Stimulated activated naive CD8-positive, alpha-beta T cell treated with anti-CD3 and anti-CD28 coated beads, Interleukin-15, Interleukin-2, amounts not matched to agents 100 ng/mL and 50 ng/mL, for 24 hours (primary cell): ENCODE measurements at regions not wholly inside any gene's neighbourhood (a gene's known extent, or its start where the extent isn't known, plus 50 kb on each side); places are given as distances from the start of the nearest gene placed in this dataset.
"Not testable (repeated sequence)": the region's sequence is repeated elsewhere in the genome, so short reads cannot be mapped to it uniquely, and the experiment has no call there.

Source experiments
- H3K27ac Mint-ChIP-seq: one replicate; pipeline ENCODE4 v1.8.0; 2021; ENCODE audit warnings: mild to moderate bottlenecking, mixed read lengths
- H3K27me3 Mint-ChIP-seq: one replicate; pipeline ENCODE4 v1.8.0; 2021; ENCODE audit warnings: mixed read lengths
- H3K36me3 Mint-ChIP-seq: one replicate; pipeline ENCODE4 v1.8.0; 2021; ENCODE audit warnings: low read depth, mixed read lengths
- H3K4me1 Mint-ChIP-seq: one replicate; pipeline ENCODE4 v1.8.0; 2021; ENCODE audit warnings: low read depth, mixed read lengths
- H3K4me3 Mint-ChIP-seq: one replicate; pipeline ENCODE4 v1.8.0; 2021; ENCODE audit warnings: mild to moderate bottlenecking, mixed read lengths
- H3K9me3 Mint-ChIP-seq: one replicate; pipeline ENCODE4 v1.8.0; 2021; ENCODE audit warnings: mixed read lengths

GRCh38 chr1:20410503-20410902 lies 75.5 kb downstream of the CAMK2N1 start:
- Mint-ChIP-seq H3K9me3 (no peaks in the 10 kb centered on the region), H3K27me3 (peaks cover 27% of the 10 kb centered on the region), H3K27ac (no peak overlapping the region), H3K4me1 (no peaks in the 10 kb centered on the region), H3K4me3 (no peak overlapping the region), H3K36me3 (no peaks in the 10 kb centered on the region)

GRCh38 chr1:20409971-20410370 lies 76.0 kb downstream of the CAMK2N1 start:
- Mint-ChIP-seq H3K4me1 (no peaks in the 10 kb centered on the region), H3K27me3 (peaks cover 30% of the 10 kb centered on the region), H3K27ac (no peak overlapping the region), H3K9me3 (no peaks in the 10 kb centered on the region), H3K36me3 (no peaks in the 10 kb centered on the region), H3K4me3 (no peak overlapping the region)

GRCh38 chr1:20409012-20409411 lies 77.0 kb downstream of the CAMK2N1 start:
- H3K4me3 Mint-ChIP-seq = no peak overlapping the region
- no peaks in the 10 kb centered on the region for H3K36me3 Mint-ChIP-seq
- H3K4me1 Mint-ChIP-seq = no peaks in the 10 kb centered on the region
- no peak overlapping the region for H3K27ac Mint-ChIP-seq
- H3K27me3 Mint-ChIP-seq = peaks cover 37% of the 10 kb centered on the region
- H3K9me3 Mint-ChIP-seq = no peaks in the 10 kb centered on the region

- H3K4me1 Mint-ChIP-seq, H3K9me3 Mint-ChIP-seq, H3K4me3 Mint-ChIP-seq, H3K27ac Mint-ChIP-seq, H3K36me3 Mint-ChIP-seq: not testable (repeated sequence)
- H3K27me3 Mint-ChIP-seq = peaks cover 40% of the 10 kb centered on the region
Measured at GRCh38 chr1:20408133-20408650, 77.8 kb downstream of the CAMK2N1 start.

GRCh38 chr1:20405893-20406604 lies 80.0 kb downstream of the CAMK2N1 start:
- Mint-ChIP-seq H3K27me3 (peaks cover 52% of the 10 kb centered on the region), H3K27ac (no peak overlapping the region)

GRCh38 chr1:20405051-20405754 lies 80.8 kb downstream of the CAMK2N1 start:
- Mint-ChIP-seq H3K36me3 (no peaks in the 10 kb centered on the region), H3K27me3 (peaks cover 54% of the 10 kb centered on the region), H3K27ac (no peak overlapping the region), H3K4me1 (no peaks in the 10 kb centered on the region), H3K9me3 (no peaks in the 10 kb centered on the region), H3K4me3 (no peak overlapping the region)

More at GRCh38 chr1:20405893-20406604, 80.0 kb downstream of the CAMK2N1 start:
- Mint-ChIP-seq H3K36me3 (no peaks in the 10 kb centered on the region), H3K4me1 (no peaks in the 10 kb centered on the region), H3K4me3 (no peak overlapping the region), H3K9me3 (no peaks in the 10 kb centered on the region)
